ENCODE measurements at regions not wholly inside any gene's neighbourhood (a gene's known extent, or its start where the extent isn't known, plus 50 kb on each side); places are given as distances from the start of the nearest gene placed in this dataset.

DNA sequence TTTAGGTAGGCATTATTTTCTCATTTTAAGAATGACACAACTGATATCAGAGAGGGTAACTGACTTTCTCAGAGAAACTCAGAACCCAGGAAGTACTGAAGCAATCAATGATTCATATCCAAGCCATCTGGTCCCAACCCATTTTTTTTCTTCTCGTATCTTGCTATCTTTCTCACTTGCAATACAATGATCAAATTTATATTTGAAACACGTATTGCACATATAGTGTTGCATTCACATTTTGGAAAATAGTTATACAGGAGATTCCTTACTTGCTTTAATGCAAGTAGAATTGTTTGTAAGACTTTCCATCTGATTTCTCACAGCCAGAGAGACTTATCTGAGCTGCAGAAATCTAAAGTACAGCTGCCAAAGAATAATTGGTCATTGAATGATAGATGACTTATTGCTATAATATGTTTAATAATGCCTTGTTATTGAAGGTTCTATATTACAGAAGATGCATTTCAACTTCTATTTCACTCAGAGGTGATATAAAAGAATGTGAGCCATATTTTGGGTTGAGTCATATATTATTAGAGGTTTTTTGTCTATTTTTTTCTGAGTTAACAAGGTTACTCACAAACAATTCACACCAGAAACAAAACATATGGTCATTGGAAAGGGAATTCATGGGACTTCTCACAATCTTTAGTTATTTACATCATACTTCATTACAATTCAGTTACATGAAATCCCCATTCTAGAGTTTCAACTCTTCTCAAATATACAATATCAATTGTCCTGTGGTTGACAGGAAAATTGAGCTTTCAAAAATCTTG is 337.5 kb upstream of the CITED2 start:
- no peaks in the 10 kb centered on the region for H3K36me3 ChIP-seq
- H3K79me2 ChIP-seq (ENCODE audit: low read depth) = no peaks in the 10 kb centered on the region
- Mint-ChIP-seq H3K9me3 (no peaks in the 10 kb centered on the region), H3K27me3 (ENCODE audit: insufficient read depth, low read depth) (no peaks in the 10 kb centered on the region), H3K27ac (peak overlapping the region; percentile 66), H3K4me1 (peaks cover 34% of the 10 kb centered on the region), H3K4me3 (no peak overlapping the region), H3K36me3 (no peaks in the 10 kb centered on the region)
- H4K20me1 ChIP-seq (ENCODE audit: low read depth) = no peaks in the 10 kb centered on the region
- H3F3A ChIP-seq (ENCODE audit: low read depth) = no peaks in the 10 kb centered on the region
- no peak overlapping the region for H2AFZ ChIP-seq (replicated peaks)
- no peak overlapping the region for H3K4me3 ChIP-seq
- H3K4me1 ChIP-seq = no peaks in the 10 kb centered on the region
- no peaks in the 10 kb centered on the region for H3K9me3 ChIP-seq (ENCODE audit: low read depth)
- no peak overlapping the region for H3K27ac ChIP-seq
- H3K9ac ChIP-seq = no peak overlapping the region
- no peak overlapping the region for H3K4me2 ChIP-seq
- DNase-seq (ENCODE audit: low spot score) = no peak
- TF ChIP-seq, protein P1, sequence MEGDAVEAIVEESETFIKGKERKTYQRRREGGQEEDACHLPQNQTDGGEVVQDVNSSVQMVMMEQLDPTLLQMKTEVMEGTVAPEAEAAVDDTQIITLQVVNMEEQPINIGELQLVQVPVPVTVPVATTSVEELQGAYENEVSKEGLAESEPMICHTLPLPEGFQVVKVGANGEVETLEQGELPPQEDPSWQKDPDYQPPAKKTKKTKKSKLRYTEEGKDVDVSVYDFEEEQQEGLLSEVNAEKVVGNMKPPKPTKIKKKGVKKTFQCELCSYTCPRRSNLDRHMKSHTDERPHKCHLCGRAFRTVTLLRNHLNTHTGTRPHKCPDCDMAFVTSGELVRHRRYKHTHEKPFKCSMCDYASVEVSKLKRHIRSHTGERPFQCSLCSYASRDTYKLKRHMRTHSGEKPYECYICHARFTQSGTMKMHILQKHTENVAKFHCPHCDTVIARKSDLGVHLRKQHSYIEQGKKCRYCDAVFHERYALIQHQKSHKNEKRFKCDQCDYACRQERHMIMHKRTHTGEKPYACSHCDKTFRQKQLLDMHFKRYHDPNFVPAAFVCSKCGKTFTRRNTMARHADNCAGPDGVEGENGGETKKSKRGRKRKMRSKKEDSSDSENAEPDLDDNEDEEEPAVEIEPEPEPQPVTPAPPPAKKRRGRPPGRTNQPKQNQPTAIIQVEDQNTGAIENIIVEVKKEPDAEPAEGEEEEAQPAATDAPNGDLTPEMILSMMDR (IDR thresholded peaks at IDR 0.05) = no peak
- TF ChIP-seq EZH2phosphoT487 (IDR thresholded peaks at IDR 0.05) (no peak), EZH2 (IDR thresholded peaks at IDR 0.05) (no peak)
- no peaks in the 10 kb centered on the region for H3K27me3 ChIP-seq

DNA sequence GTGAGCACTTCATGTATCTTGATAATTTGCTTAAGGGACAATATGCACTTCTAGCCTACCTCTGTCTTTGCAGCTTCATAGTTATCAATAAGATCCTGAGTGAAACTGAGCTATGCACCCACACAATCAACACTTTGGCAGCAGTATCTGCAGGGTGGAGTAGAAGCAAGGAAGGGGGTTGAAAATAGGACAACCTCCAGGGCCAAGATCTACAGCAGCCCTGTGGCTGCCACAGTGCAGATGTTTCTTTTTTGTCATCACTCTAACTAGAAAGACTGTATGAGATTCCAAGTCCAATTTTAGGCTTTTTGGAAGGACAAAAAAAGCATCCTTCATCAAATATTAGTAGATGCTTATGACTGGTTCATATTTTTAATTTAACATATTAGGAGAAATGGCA is 336.1 kb upstream of the CITED2 start:
- H3K79me2 ChIP-seq (ENCODE audit: low read depth) = no peaks in the 10 kb centered on the region
- TF ChIP-seq EZH2phosphoT487 (IDR thresholded peaks at IDR 0.05) = no peak
- TF ChIP-seq EZH2 (IDR thresholded peaks at IDR 0.05) = no peak
- TF ChIP-seq, protein P1 (IDR thresholded peaks at IDR 0.05) = no peak
- no peak overlapping the region for H3K4me2 ChIP-seq
- no peak overlapping the region for H3K4me3 ChIP-seq
- no peak for DNase-seq (ENCODE audit: low spot score)
- no peak overlapping the region for H2AFZ ChIP-seq (replicated peaks)
- no peaks in the 10 kb centered on the region for H3K27me3 ChIP-seq
- Mint-ChIP-seq H3K4me3 (no peak overlapping the region), H3K4me1 (peaks cover 34% of the 10 kb centered on the region), H3K9me3 (peaks cover 6% of the 10 kb centered on the region), H3K27me3 (ENCODE audit: insufficient read depth, low read depth) (peaks cover under 1% of the 10 kb centered on the region), H3K36me3 (no peaks in the 10 kb centered on the region), H3K27ac (peak overlapping the region; percentile 39)
- H4K20me1 ChIP-seq (ENCODE audit: low read depth) = no peaks in the 10 kb centered on the region
- H3K27ac ChIP-seq = no peak overlapping the region
- H3K9me3 ChIP-seq (ENCODE audit: low read depth) = no peaks in the 10 kb centered on the region
- no peak overlapping the region for H3K9ac ChIP-seq
- H3K4me1 ChIP-seq = no peaks in the 10 kb centered on the region
- H3K36me3 ChIP-seq = no peaks in the 10 kb centered on the region
- no peaks in the 10 kb centered on the region for H3F3A ChIP-seq (ENCODE audit: low read depth)

DNA sequence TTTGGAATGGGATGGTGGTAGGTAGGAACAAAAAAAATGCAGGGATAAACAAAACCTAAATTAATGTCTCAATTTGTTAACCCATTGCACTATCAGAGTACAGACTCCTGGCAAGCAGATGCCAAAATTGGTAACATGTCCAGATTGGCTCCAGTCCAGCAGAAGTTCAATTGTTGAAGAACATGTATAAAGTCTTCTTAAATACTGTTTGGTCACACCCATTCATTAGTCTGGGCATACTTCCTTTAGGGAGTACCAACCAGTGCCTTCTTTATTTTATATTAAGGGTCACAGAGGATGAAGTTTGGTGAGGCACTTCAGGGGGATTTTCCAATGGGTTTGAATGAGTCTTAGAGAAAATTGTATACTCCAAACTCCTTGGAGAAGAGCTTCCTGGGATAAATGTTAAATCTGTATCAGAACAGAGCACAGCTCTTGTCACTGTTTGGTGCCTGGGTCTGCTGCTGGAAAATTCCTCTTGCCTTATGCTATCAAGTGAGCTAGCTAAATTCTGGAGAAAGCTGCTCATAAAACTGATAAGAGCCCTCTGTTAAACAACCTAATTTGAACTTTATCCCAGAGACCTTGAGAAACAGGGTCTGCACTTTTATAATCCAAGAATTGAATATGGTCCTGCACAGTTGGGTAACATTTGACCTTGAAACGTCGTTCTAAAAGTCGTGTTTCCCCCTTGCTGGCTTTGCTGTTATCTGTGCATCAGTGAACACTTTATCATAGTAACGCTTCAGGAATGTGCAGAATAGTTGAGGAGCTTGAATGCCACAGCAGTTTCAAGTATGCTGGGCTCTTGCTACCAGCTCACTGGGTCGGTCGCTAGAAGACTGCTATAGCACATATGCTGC is 334.1 kb upstream of the CITED2 start:
- H3K9me3 Mint-ChIP-seq = peaks cover 7% of the 10 kb centered on the region
- peak; percentile 28 for DNase-seq (ENCODE audit: low spot score)
- Histone ChIP-seq H2AFZ (replicated peaks) (no peak overlapping the region), H3K79me2 (ENCODE audit: low read depth) (no peaks in the 10 kb centered on the region), H3K4me3 (no peak overlapping the region), H3K27ac (no peak overlapping the region), H4K20me1 (ENCODE audit: low read depth) (no peaks in the 10 kb centered on the region), H3K4me1 (no peaks in the 10 kb centered on the region), H3F3A (ENCODE audit: low read depth) (no peaks in the 10 kb centered on the region), H3K36me3 (no peaks in the 10 kb centered on the region), H3K9ac (no peak overlapping the region), H3K9me3 (ENCODE audit: low read depth) (no peaks in the 10 kb centered on the region), H3K4me2 (no peak overlapping the region), H3K27me3 (no peaks in the 10 kb centered on the region)
- TF ChIP-seq EZH2phosphoT487 (IDR thresholded peaks at IDR 0.05) = no peak
- TF ChIP-seq EZH2 (IDR thresholded peaks at IDR 0.05) = no peak
- peak overlapping the region; percentile 92 for H3K27ac Mint-ChIP-seq
- H3K36me3 Mint-ChIP-seq = no peaks in the 10 kb centered on the region
- H3K4me1 Mint-ChIP-seq = peaks cover 32% of the 10 kb centered on the region
- H3K4me3 Mint-ChIP-seq = peak overlapping the region; percentile 38
- H3K27me3 Mint-ChIP-seq (ENCODE audit: insufficient read depth, low read depth) = peaks cover 2% of the 10 kb centered on the region
